Neural cell (in vitro differentiated cells): ENCODE measurements at regions not wholly inside any gene's neighbourhood (a gene's known extent, or its start where the extent isn't known, plus 50 kb on each side); places are given as distances from the start of the nearest gene placed in this dataset.

Source experiments
- CTCF ChIP-seq: fragments of 450-650 bp; IDR thresholded peaks from 2 replicates; pipeline ENCODE4 v1.5.1; 2014; ENCODE audit warnings: antibody characterized with exemption, mild to moderate bottlenecking, moderate library complexity; ENCODE audit not compliant: poor library complexity, severe bottlenecking
- POLR2AphosphoS5 ChIP-seq: IDR thresholded peaks from 2 replicates; pipeline ENCODE4 v1.6.1; 2012
- RAD21 ChIP-seq: fragments of 450-650 bp; conservative IDR thresholded peaks from 2 replicates; pipeline ENCODE4 v1.6.1; 2014; ENCODE audit warnings: antibody characterized with exemption, mild to moderate bottlenecking, moderate library complexity
- REST ChIP-seq: IDR thresholded peaks from 2 replicates; pipeline ENCODE4 v1.6.1; 2012; ENCODE audit warnings: borderline replicate concordance

- no peak for TF ChIP-seq CTCF
- no peak for TF ChIP-seq RAD21
- peak; percentile 24 for TF ChIP-seq POLR2AphosphoS5
- TF ChIP-seq REST = no peak
Measured at GRCh38 chr9:95771556-95772246, 103.8 kb upstream of the ERCC6L2 start.
